ENCODE measurements at regions not wholly inside any gene's neighbourhood (a gene's known extent, or its start where the extent isn't known, plus 50 kb on each side); places are given as distances from the start of the nearest gene placed in this dataset.
A peak's percentile ranks its signal among the peaks of the same experiment; 100 is the strongest.

DNA sequence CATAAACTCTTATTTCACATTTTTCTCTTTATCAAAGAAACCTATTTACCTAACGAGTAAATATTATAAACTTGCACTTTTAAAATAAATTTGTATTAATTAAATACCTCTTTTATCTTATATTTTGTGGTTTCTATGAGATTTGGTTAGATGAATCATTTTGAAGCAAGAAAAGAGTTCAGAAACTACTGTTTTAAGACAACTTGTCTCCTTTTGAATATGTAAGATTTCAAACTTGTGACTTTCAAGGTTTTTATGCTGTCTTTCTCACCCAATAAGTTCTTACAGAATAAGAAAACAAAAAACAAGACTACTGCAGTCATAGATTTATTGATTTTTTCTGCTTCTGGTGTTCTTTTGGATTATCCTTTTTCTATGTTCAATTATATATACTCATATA lies 339.0 kb downstream of the SNAPC1 start:
- DNase-seq = no peak

DNA sequence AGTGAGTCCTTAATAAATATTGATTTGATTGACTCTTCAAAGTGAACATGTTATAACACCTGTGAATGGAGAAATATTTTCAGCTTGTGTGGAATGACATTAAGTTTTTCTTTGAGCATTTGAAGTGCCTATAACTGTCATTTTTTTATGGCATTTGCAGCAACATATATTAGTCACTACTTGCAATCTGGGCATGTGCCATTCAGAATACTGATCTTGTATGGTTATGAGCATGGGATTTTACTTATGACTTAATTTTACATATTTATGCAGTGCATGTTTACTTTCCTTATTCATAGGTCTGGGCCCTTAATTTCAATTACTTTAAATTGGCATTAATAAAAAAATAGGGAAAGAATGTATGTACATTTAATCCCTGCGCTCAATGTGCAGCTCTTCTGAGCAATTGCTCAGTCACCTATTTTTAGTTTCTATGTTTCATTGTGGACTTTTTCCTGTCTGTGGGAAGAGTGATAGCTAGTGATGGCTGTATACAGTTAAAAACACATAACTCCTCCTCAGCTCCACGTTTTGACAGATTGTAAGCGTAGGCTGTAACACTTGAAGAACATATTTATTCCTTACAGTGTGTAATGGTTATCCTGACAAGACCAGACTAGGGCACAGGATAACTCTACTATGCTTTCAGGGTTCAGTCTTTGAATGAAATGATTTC lies 339.6 kb downstream of the SNAPC1 start:
- no peak for DNase-seq

DNA sequence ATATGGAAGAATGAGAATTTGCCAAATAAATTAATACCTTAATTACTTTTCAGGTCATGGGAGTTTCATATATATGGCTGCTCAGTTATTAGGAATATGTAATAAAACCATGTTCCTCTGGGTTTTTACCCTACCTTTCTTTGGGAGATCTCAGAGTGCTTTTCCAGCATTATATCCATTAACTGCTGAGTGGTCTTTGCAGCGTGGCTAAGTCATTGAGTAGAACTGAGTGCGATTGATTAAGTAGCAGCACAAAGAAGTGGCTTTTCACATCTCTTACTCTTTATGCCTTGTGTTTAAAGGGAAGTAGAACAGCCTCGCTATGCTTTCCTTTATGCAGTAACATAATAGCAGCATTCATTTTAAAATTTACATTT lies 340.1 kb downstream of the SNAPC1 start:
- no peak for DNase-seq

DNA sequence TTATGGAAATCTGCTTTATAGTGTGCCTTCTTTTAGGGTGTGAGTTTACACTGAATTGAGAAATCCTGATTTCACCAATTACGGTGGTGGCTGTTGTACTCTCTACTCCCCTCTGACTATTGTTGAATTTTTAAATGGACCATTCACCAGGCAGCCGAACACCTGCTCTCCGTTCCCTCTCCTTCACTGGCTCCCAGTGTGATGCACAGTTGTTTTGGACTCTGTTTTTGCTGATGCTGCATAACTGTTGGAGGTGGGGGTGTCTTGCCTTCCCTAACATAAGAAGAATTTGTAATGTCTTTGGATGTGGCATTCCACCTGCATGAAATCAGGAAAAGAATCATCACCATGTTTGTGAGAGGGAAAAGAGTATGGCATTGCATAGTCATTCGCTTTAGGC lies 341.2 kb downstream of the SNAPC1 start:
- no peak for DNase-seq

GRCh38 chr14:62110941-62111340 lies 348.7 kb downstream of the SNAPC1 start:
- no peak for DNase-seq

GRCh38 chr14:62117010-62117750 lies 355.0 kb downstream of the SNAPC1 start:
- DNase-seq = peak; percentile 43

GRCh38 chr14:62117751-62118105 lies 355.5 kb downstream of the SNAPC1 start:
- DNase-seq = no peak

- DNase-seq = no peak
Measured at GRCh38 chr14:62118461-62118860, 356.2 kb downstream of the SNAPC1 start.

- DNase-seq = no peak
Measured at GRCh38 chr14:62118871-62119270, 356.7 kb downstream of the SNAPC1 start.

DNA sequence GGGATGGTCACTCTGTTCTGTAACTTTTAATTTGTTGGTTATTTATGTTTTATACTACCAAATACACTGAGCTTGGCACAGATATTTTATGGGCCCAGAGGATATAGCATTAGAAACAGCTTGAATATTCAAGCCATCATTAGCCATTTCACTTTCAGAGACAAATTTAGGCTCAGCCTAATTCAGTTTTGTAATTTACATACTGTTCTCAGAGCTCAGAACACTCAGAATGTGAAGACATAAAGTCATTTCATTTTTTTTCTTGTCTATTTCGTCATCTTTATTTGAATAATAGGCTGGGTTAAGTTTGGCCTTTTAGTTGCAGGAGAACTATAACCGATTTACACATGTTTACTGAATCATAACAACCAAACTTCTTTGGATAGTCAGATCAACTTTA lies 361.7 kb downstream of the SNAPC1 start:
- no peak for DNase-seq

- no peak for DNase-seq
Measured at GRCh38 chr14:62125793-62126192, 363.6 kb downstream of the SNAPC1 start.

- peak; percentile 52 for DNase-seq
Measured at GRCh38 chr14:62126879-62127478, 364.8 kb downstream of the SNAPC1 start.

GRCh38 chr14:62130441-62130840 lies 368.2 kb downstream of the SNAPC1 start:
- no peak for DNase-seq

GRCh38 chr14:62133776-62134550 lies 371.7 kb downstream of the SNAPC1 start:
- no peak for DNase-seq

DNA sequence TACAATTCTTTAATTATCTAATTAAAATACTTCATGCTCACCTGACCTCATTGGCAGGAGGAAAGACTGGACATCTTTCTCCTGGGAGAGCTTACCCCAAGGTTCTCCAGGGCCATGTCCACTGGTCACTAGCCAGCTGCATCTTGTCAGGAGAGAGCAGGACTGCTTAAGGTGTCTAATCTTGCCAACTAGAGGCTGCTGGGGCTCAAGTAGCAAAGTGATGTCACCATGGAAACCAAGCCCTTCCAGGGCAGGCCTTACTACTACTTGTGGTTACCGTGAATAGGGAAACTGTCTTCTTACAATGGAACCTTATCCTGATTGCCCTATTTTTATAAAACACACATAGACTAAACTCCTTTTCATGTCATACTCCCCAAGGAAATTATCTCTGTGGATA lies 376.4 kb downstream of the SNAPC1 start:
- no peak for DNase-seq

DNA sequence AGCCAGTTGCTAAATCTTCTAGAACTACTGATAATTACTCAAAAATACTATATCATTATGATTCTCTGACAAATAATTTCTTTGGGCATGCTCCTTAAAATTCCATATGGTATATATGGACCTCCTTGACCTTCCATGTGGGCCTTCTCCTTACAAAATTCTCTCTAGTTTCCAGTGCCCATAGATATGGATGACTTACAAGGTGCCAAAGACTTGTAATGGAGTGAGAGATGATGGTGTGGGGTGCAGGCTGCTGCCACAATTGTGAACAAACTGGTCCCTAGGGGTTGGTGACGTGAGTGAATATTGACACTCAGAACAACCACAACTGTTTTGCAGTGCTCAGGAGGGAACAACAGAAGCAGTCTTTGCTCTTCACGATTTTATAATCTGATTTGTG lies 378.9 kb downstream of the SNAPC1 start:
- no peak for DNase-seq

DNA sequence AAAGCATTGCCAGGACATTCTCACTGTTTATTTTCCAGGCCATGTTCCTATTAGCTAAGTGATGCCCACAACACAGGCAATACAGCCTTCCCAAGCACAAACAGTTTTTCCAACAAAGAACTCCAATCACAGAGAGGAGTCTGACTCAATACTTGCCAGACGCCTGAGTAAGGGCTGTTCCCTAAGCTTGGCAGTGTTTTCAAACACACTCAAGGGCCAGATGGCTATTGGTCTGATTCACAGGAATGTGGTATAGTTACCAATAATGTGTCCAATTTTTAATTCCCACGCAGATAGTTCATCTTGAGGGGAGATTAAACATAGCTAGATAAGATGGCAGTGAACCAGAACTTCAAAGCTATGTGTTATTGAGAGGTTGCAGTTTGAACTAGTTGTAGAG lies 381.0 kb downstream of the SNAPC1 start:
- DNase-seq = no peak

DNA sequence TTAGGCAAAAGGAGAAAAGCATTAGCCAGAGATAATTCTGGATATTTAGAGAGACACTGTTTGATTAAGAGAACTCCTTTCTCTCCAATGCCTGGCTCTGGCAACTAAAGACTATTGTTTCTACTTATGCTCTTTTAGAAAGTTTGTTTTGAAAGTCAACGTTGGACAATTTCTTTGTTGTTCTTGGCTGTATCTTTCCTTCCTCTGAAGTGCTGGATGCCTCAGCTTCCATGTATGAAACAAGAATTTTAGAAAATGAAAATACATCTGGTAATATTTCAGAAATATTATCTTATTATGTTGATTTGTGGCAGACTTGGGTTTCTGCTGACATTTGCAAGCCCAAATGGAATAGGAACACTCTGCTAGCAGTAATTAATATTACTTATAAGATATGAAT lies 382.6 kb downstream of the SNAPC1 start:
- DNase-seq = no peak

- DNase-seq = no peak
Measured at GRCh38 chr14:62146030-62146429, 383.8 kb downstream of the SNAPC1 start.

DNA sequence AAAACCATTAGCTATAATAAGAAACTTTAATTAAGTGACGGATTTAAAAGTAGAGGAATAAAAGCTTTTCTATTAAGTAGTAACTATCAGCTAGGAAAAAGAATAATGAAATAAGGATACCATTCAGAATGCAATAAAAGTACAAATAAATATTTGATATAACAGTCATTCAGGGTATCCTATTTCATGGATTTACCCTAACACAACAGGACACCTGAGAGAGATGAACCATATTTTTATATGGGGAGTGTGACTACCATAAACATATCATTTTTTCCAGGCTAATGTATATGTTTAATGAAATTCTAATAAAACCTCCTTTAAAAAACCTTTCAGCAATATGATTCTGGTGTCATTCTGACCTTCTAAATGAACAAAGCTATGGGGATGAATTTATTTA lies 393.8 kb downstream of the SNAPC1 start:
- no peak for DNase-seq

DNA sequence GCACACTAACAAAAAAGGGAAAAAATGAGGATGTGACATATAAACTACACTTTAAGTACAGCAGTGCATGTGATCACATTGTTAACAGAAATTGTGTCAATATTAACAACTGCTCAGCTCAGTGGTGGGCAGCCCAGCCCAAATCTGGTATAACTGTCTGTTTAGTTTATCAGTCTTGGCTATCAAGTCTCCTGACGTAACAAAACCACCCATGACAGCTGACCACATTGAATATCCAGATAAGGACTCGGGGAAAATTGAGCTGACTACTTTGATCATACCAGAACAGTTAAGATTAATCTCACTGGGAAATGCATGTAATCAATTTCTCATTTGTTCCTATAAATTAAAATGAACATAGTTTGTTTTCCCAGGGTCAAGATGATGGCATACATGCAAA lies 396.6 kb downstream of the SNAPC1 start:
- DNase-seq = no peak

GRCh38 chr14:62159314-62159713 lies 397.1 kb downstream of the SNAPC1 start:
- DNase-seq = no peak

DNA sequence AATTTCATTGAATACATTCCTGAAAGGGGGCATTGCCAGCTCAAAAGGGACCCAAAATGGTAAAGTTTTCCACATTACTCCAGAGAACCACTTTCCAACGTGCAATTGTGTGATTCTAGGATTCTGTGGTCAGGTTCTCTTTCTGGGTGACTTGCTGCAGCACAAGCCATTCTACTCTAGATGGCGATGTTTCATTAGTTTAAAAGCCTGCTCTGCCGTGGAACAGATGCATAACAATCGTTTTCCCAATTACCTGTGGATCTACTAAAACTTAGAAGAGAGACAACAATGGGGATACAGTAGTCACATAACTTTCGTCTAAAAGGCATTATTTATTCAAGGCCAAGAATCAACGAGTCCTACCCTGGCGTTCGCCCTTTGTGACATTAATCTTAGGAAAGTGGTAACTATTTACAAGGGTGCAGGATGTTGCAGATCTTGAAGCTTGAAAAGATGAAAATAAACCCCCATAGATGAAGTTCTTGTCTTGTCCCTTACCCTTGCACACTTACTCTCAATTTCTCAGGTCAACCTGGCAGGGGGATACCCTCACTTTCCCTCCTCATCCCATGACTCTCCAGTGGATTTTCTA lies 400.9 kb downstream of the SNAPC1 start:
- peak; percentile 14 for DNase-seq
